SJSA1 (cell line): ENCODE measurements at regions not wholly inside any gene's neighbourhood (a gene's known extent, or its start where the extent isn't known, plus 50 kb on each side); places are given as distances from the start of the nearest gene placed in this dataset.

Experiments used
- DNase-seq, 2 experiments: peaks; one replicate each; pipeline ENCODE4 v3.0.0-alpha.2; 2015 to 2020; ENCODE audit warnings: low spot score in 2 of 2, low read depth in 1 of 2
- H3K27ac ChIP-seq: fragments of 250-450 bp; sonication (Bioruptor Pico); 2 replicates; pipeline ENCODE4 v1.5.1; 2020; ENCODE audit warnings: mild to moderate bottlenecking, moderate library complexity
- H3K27me3 ChIP-seq: fragments of 250-450 bp; sonication (Bioruptor Pico); replicated peaks from 2 replicates; pipeline ENCODE4 v1.5.1; 2020; ENCODE audit warnings: mild to moderate bottlenecking, moderate library complexity
- H3K36me3 ChIP-seq: fragments of 250-450 bp; sonication (Bioruptor Pico); 2 replicates; pipeline ENCODE4 v1.5.1; 2020; ENCODE audit warnings: mild to moderate bottlenecking
- H3K4me1 ChIP-seq: fragments of 250-450 bp; sonication (Bioruptor Pico); replicated peaks from 2 replicates; pipeline ENCODE4 v1.6.1; 2021; ENCODE audit warnings: mild to moderate bottlenecking
- H3K4me3 ChIP-seq: fragments of 250-450 bp; sonication (Bioruptor Pico); 2 replicates; pipeline ENCODE4 v1.5.1; 2020; ENCODE audit warnings: mild to moderate bottlenecking
- H3K9me3 ChIP-seq: fragments of 250-450 bp; sonication (Bioruptor Pico); replicated peaks from 2 replicates; pipeline ENCODE4 v1.5.1; 2020; ENCODE audit warnings: mild to moderate bottlenecking

DNA sequence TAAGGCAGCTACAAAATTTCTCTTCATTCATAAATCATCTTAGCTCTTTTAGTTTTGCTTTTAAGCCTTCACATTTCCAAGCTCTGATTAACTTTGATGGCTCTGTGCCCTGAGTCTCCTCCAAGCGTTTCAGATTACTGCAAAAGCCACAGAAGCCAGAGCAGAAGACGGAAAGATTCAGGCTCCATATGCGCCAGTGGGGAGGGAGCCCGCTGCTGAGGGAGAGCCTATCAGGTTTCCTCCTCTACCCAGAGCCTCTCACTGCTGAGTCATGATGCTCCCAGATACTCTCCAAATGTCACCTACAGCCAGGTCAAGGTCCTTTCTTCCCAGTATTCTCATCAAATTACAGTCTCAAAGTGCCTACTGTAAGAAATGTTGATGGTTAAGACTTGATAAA, 193.6 kb downstream of the RAP2A start:
- no peak overlapping the region for H3K27ac ChIP-seq
- no peak overlapping the region for H3K4me3 ChIP-seq
- H3K27me3 ChIP-seq, result no peaks in the 10 kb centered on the region
- no peak for DNase-seq
- H3K4me1 ChIP-seq, result no peaks in the 10 kb centered on the region
- H3K36me3 ChIP-seq, result no peaks in the 10 kb centered on the region
- no peaks in the 10 kb centered on the region for H3K9me3 ChIP-seq

DNA sequence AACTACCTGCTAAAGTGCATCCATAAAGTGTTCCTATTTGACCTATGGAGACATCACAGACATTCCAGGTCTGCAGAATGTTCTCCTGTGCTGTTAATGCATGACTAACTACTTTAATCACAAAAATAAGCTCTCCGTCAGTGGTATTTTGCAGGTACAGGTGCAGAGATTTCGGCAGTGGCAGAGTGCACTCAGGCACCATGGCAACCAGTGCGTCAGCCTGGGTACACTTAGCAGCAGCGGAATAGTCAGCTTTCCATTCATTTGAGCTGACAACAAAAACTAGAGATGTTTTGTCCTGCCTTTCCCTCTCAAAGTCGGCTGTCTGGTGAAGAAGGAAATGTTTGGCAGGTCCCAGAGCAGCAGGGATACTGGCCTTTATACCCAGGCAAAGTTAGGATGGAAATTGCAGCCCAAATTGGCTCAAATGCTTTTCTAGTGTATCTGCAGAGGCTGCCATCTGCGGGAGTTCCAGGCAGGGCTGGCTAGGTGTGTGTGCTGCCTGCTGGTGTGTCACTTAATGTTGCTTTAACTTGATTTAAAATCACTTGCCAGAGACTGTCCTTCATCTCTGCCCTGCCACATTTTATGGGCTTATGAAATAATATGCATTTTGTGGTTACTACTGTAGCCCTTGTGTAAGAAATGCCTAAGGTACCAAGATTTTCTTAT, 195.8 kb downstream of the RAP2A start:
- H3K9me3 ChIP-seq, result no peaks in the 10 kb centered on the region
- H3K4me1 ChIP-seq, result no peaks in the 10 kb centered on the region
- no peak overlapping the region for H3K4me3 ChIP-seq
- no peaks in the 10 kb centered on the region for H3K27me3 ChIP-seq
- DNase-seq, result no peak
- H3K36me3 ChIP-seq, result no peaks in the 10 kb centered on the region
- H3K27ac ChIP-seq, result no peak overlapping the region

DNA sequence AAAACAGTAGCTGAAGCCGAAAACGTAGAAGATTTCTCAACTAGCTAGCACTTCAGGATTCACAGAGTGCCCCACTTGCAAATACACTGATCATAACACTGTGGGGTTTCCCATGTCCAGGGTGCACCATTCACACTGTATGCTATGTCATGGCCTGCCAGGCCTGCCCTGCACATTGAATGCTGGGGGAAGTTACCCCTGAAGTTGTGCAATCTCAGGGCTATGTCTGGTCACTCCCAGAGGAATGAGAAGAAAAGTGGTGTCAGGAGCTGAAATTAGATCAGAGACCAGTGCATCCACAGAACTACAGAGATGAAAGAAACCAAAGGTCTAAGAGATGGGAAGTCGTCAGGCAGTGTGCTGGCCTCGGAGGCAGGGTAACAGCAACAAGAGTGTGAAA, 196.8 kb downstream of the RAP2A start:
- Histone ChIP-seq H3K9me3 (no peaks in the 10 kb centered on the region), H3K36me3 (no peaks in the 10 kb centered on the region), H3K4me1 (no peaks in the 10 kb centered on the region), H3K27ac (no peak overlapping the region), H3K27me3 (no peaks in the 10 kb centered on the region), H3K4me3 (no peak overlapping the region)
- no peak for DNase-seq

DNA sequence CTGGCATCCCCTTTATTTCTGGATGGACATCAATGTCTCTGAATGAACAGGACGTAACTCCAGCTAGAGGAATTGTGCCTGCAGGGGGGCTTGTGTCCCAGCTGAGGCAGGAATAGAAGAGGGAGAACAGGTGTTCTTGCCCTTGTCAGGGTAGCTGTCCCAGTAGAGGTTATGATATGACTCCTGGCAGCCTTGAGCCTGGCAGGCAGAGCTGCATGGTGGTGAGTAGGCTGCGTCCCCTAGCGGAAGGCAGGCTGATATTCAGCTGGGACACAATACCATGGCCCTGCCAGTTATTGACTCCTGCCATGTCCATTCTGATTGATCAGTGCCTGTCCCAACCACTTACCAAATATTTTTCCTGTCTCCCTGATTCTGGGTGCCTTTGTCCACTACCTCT, 197.2 kb downstream of the RAP2A start:
- Histone ChIP-seq H3K36me3 (no peaks in the 10 kb centered on the region), H3K9me3 (no peaks in the 10 kb centered on the region), H3K4me3 (no peak overlapping the region), H3K27me3 (no peaks in the 10 kb centered on the region), H3K4me1 (no peaks in the 10 kb centered on the region), H3K27ac (no peak overlapping the region)
- no peak for DNase-seq

DNA sequence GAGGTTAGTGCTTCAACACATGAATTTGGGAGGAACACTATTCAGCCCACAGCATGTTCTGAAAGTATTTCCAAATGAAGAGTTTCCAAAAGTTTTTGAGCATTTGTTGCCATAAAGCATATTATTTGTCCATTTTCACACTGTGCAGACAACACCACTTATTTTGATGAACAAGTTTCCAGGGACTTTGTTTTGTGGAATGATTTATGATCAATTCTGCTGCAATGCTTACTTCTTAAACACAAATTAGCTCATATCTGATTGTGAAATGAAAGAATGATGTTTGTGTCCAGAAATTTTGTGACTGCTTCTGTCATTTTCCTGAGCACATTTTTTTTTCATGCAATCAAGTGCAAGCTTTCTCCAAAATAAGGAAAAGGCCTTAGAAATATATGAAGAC, 205.3 kb downstream of the RAP2A start:
- Histone ChIP-seq H3K4me1 (no peaks in the 10 kb centered on the region), H3K4me3 (no peak overlapping the region), H3K36me3 (no peaks in the 10 kb centered on the region), H3K27me3 (no peaks in the 10 kb centered on the region; the same call in 1 of the 2 replicates), H3K9me3 (no peaks in the 10 kb centered on the region), H3K27ac (no peak overlapping the region)
- no peak for DNase-seq

DNA sequence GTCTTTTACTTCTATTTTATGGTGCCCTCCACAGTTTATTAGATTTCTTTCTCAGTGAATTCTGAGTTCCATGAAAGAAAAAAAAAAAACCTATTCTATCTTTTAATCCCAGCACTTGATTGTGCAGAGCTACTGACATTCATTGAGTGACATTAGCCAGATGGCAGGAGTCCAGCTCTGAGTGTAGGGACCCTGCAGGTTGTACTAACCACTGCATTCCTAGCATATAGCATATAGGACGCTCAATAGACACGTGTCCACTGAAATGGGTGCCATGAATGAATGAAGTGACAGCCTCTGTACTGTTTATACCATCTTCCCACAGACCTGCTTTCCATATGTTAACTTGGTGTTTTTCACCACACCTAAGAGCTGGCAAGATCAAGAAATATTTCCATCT, 206.3 kb downstream of the RAP2A start:
- Histone ChIP-seq H3K27ac (no peak overlapping the region), H3K4me3 (no peak overlapping the region), H3K4me1 (no peaks in the 10 kb centered on the region), H3K36me3 (no peaks in the 10 kb centered on the region), H3K9me3 (no peaks in the 10 kb centered on the region), H3K27me3 (no peaks in the 10 kb centered on the region; the same call in 1 of the 2 replicates)
- no peak for DNase-seq

DNA sequence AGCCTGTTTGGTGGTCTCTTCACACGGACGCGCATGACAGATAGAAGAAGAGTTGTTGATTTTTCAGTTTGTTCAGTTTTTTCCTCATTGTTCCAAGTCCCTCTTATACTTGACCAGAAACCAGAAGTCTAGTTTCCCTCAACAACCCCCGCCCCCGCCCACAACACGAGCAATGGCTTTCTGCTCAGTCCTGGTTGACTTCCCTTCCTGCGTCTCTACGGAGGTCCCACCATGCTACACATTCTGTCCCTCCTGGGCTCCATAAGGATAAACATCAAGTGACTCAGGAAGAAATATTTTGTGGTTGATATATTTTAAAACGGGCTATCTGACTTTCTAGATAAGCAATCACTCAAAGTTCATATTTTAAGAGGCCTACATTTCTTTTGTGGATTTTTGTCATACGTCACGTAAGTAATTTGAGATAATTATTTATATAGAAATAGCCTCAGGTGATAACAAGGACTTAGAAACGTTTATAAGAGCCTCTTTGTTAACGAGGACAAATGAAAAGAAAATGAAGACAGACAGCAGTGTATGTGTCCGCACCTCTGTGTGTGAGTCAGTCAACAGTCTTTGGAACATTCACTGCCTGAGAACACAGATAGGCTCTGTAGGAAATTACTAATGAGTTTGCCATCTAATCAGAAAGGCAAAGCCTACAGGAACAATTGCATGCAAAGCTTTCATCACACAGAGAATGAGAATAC, 214.4 kb downstream of the RAP2A start:
- Histone ChIP-seq H3K36me3 (no peaks in the 10 kb centered on the region), H3K9me3 (no peaks in the 10 kb centered on the region), H3K4me1 (no peaks in the 10 kb centered on the region), H3K27ac (no peak overlapping the region), H3K27me3 (no peaks in the 10 kb centered on the region), H3K4me3 (no peak overlapping the region)
- DNase-seq, result no peak

DNA sequence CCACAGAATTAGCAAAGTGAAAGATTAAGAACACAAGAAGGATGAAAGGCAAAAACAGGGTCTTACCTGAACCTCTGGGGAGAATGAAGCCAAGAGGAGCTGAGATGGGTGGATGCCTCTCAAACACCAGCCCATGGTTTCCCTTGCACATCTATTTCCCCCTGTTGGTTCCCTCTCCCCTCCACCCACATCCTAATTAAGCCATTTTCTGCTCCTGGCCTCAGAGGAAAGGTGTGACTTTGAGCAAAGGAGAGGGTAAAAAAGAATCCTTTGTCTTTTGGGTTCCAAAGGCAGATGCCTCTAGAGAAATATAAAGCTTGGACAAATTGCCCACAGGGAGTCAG, 214.9 kb downstream of the RAP2A start:
- Histone ChIP-seq H3K4me1 (no peaks in the 10 kb centered on the region), H3K27ac (no peak overlapping the region), H3K27me3 (no peaks in the 10 kb centered on the region), H3K9me3 (no peaks in the 10 kb centered on the region), H3K36me3 (no peaks in the 10 kb centered on the region), H3K4me3 (no peak overlapping the region)
- DNase-seq, result no peak

DNA sequence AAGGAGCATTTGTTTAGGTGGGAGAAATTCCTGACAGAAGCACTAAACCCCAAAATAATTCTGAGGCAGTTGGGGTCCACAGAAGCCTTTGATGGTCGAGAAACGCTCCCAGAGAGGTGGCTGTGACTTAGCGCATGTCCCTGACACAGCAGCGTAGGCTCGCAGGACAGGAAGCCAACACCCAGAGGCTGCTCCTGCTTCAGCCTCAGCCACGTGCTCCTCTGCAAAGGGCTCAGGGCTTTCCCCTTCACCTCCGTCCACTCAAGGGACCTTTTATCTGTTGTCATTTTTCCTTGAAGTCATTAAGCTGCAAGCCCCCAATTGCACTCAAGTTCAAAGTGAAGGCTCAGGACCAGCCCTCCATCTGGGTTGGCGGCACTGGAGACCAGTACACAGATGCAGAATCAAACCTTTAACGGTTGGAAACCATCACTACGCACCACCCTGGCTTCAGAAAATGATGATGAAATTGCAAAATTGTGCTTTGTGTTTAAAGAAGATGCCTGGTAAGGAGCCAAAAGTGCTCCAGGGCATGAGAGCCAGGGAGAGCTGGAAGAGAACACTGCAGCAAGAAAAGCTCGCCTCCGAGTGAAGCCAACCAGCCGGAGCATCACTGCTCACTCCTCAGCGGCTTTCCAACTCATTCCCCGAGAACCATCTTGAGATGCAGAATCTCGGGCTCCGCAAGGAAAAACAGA, 219.6 kb downstream of the RAP2A start:
- Histone ChIP-seq H3K4me3 (no peak overlapping the region), H3K36me3 (no peaks in the 10 kb centered on the region), H3K4me1 (no peaks in the 10 kb centered on the region), H3K9me3 (no peaks in the 10 kb centered on the region), H3K27ac (no peak overlapping the region), H3K27me3 (no peaks in the 10 kb centered on the region)
- no peak for DNase-seq

DNA sequence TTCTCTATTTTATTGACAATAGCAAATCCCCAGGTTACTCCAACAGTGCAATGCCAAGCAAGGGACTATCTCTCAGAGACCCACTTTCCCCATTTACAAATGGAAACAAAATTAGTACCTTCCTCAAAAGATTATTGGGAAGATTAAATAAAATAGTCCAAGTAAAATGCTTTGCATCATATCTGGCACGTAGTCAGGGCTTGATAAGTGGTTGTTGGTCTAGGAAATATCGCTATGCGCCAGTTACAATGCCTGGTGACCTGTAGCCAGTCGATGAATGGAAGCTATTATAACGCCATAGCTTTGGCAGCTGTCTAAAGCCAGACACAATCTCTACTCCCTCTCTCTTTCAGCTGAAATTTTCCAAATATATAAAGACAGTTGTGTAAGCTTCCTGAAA, 220.3 kb downstream of the RAP2A start:
- Histone ChIP-seq H3K27ac (no peak overlapping the region), H3K4me1 (no peaks in the 10 kb centered on the region), H3K36me3 (no peaks in the 10 kb centered on the region), H3K9me3 (no peaks in the 10 kb centered on the region), H3K4me3 (no peak overlapping the region), H3K27me3 (no peaks in the 10 kb centered on the region)
- no peak for DNase-seq

DNA sequence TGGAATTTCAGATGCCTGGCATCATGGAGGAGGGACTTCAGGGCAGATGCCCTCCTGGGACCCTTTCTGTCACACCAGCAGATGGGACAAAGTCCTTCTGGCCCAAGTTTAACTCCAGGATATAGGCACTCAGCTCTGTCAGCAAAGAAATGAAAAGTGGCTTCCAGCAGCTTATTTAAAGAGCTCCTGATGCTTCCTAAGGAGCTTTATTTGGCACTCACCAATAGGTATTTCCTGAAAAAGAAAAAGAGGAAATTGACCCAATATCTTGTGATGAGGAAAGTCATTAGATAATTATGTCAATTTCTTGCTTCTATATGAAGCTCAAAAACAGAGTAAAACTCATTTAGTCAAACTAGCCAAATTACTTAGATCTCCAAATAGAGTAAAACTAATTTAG, 224.6 kb downstream of the RAP2A start:
- H3K9me3 ChIP-seq, result no peaks in the 10 kb centered on the region
- H3K4me1 ChIP-seq, result no peaks in the 10 kb centered on the region
- DNase-seq, result no peak
- no peaks in the 10 kb centered on the region for H3K27me3 ChIP-seq
- no peaks in the 10 kb centered on the region for H3K36me3 ChIP-seq
- H3K4me3 ChIP-seq, result no peak overlapping the region
- no peak overlapping the region for H3K27ac ChIP-seq

DNA sequence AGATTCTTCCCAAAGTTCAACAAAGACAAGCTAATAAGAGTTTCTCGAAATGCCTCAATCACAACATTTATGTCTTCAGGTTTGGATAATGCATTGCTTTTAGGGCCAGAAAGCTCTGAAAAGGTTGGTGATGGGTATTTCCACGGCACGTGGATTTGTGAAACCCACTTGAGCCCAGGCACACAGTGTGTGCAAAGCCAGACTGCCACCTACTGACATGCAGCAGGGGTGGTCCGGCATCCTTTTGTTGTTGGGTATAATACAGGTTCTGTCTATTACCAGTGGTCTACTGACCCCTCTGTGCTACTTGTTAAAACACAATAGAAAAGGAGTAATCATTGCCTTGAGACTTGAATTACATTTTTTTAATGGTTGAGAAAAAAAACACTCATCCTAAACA, 225.6 kb downstream of the RAP2A start:
- H3K36me3 ChIP-seq, result no peaks in the 10 kb centered on the region
- H3K4me1 ChIP-seq, result no peaks in the 10 kb centered on the region
- no peaks in the 10 kb centered on the region for H3K9me3 ChIP-seq
- H3K27ac ChIP-seq, result no peak overlapping the region
- H3K27me3 ChIP-seq, result no peaks in the 10 kb centered on the region
- H3K4me3 ChIP-seq, result no peak overlapping the region
- no peak for DNase-seq

DNA sequence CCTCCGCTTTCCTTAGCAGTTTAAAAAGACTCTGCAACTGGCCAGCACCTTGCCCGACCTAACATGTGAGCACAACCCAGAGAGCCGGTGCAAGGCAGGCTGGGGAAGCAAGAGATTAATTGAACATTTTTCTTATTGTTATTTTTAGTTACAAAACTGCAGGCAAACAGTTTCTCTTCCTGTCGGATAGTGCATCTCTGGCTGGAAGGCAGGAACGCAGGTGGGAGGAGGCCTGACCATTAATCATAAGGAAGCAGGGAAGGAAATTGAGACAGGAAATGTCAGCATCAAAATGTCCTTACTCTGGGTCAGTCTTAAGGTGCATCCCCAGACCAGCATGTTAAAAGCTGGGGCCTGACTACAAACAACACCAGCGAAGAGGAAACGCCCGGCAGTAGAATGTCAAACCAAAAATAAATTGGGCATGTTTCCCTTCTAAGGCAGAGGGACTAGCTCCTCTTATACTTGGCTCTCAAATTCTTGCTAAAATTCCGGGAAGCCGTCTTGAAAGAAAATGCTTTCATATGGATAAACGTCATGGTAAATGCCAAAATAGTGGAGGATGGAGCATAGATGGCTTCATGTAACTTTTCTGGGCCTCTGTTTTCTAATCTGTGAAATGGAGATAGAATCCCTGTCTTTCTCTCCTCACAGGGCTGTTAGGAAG, 226.8 kb downstream of the RAP2A start:
- no peaks in the 10 kb centered on the region for H3K36me3 ChIP-seq
- H3K4me1 ChIP-seq, result no peaks in the 10 kb centered on the region
- H3K9me3 ChIP-seq, result no peaks in the 10 kb centered on the region
- DNase-seq, result no peak
- H3K4me3 ChIP-seq, result no peak overlapping the region
- no peaks in the 10 kb centered on the region for H3K27me3 ChIP-seq
- no peak overlapping the region for H3K27ac ChIP-seq

DNA sequence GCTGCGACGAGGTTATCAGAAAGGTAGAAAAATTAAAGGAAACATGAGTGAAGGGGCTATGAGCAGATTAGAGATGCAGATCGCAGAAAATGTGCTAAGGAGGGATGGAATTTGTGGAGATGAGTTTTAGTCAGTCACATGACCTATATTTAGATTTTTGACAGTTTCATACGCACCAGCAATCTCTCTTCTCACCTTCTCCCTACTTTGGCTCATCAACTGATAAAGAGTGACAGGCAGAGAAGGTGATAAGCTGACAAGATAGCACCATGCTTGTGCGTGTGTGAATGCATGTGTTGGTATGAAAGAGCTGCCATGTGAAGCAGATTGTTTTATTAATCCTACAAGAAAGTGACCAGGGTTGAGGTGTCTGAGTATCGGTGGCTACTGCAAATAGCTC, 252.6 kb downstream of the RAP2A start:
- H3K36me3 ChIP-seq, result no peaks in the 10 kb centered on the region

More for the DNA sequence above, 252.6 kb downstream of the RAP2A start:
- H3K4me1 ChIP-seq, result no peaks in the 10 kb centered on the region
- H3K9me3 ChIP-seq, result no peaks in the 10 kb centered on the region
- no peak overlapping the region for H3K4me3 ChIP-seq
- DNase-seq, result no peak
- no peak overlapping the region for H3K27ac ChIP-seq
- H3K27me3 ChIP-seq, result no peaks in the 10 kb centered on the region
